ENCODE measurements at regions not wholly inside any gene's neighbourhood (a gene's known extent, or its start where the extent isn't known, plus 50 kb on each side); places are given as distances from the start of the nearest gene placed in this dataset.

GRCh38 chr13:34696741-34697140, 245.3 kb upstream of the NBEA start:
- H2AFZ ChIP-seq (ENCODE audit: low read length) = no peak overlapping the region
- no peak overlapping the region for H3K4me3 ChIP-seq (ENCODE audit: insufficient read depth, low read length)
- H4K20me1 ChIP-seq (ENCODE audit: insufficient read depth, low read length) = no peaks in the 10 kb centered on the region
- no peaks in the 10 kb centered on the region for H3K36me3 ChIP-seq (ENCODE audit: insufficient read depth, low read length)
- no peaks in the 10 kb centered on the region for H3K27me3 ChIP-seq (ENCODE audit: insufficient read depth, low read length)
- no peak overlapping the region for H3K4me2 ChIP-seq (ENCODE audit: insufficient read depth, low read length)
- no peaks in the 10 kb centered on the region for H3K79me2 ChIP-seq (ENCODE audit: insufficient read depth, low read length)
- no peak for TF ChIP-seq CTCF (IDR thresholded peaks at IDR 0.05; ENCODE audit: extremely low read depth, low read depth, low read length)
- H3K9me3 ChIP-seq (ENCODE audit: low read depth, low read length) = no peaks in the 10 kb centered on the region
- no peaks in the 10 kb centered on the region for H3K4me1 ChIP-seq (ENCODE audit: insufficient read depth, low read length)
- H3K27ac ChIP-seq (ENCODE audit: low read depth, low read length) = no peak overlapping the region
- DNase-seq (ENCODE audit: insufficient read length, low spot score, missing footprints) = no peak

- DNase-seq (ENCODE audit: insufficient read length, low spot score, missing footprints) = peak; percentile 66
- Histone ChIP-seq H3K9me3 (ENCODE audit: low read depth, low read length) (no peaks in the 10 kb centered on the region), H3K4me2 (ENCODE audit: insufficient read depth, low read length) (no peak overlapping the region), H3K36me3 (ENCODE audit: insufficient read depth, low read length) (no peaks in the 10 kb centered on the region), H3K27me3 (ENCODE audit: insufficient read depth, low read length) (no peaks in the 10 kb centered on the region), H3K4me3 (ENCODE audit: insufficient read depth, low read length) (no peak overlapping the region), H3K27ac (ENCODE audit: low read depth, low read length) (no peak overlapping the region), H3K79me2 (ENCODE audit: insufficient read depth, low read length) (no peaks in the 10 kb centered on the region), H4K20me1 (ENCODE audit: insufficient read depth, low read length) (no peaks in the 10 kb centered on the region), H3K4me1 (ENCODE audit: insufficient read depth, low read length) (no peaks in the 10 kb centered on the region), H2AFZ (ENCODE audit: low read length) (no peak overlapping the region)
- no peak for TF ChIP-seq CTCF (IDR thresholded peaks at IDR 0.05; ENCODE audit: extremely low read depth, low read depth, low read length)
Observed at GRCh38 chr13:34698945-34699344, 243.1 kb upstream of the NBEA start.

GRCh38 chr13:34700155-34700554, 241.9 kb upstream of the NBEA start:
- H4K20me1 ChIP-seq (ENCODE audit: insufficient read depth, low read length) = no peaks in the 10 kb centered on the region
- H3K4me1 ChIP-seq (ENCODE audit: insufficient read depth, low read length) = no peaks in the 10 kb centered on the region
- H3K79me2 ChIP-seq (ENCODE audit: insufficient read depth, low read length) = no peaks in the 10 kb centered on the region
- TF ChIP-seq CTCF (IDR thresholded peaks at IDR 0.05; ENCODE audit: extremely low read depth, low read depth, low read length) = no peak
- H3K36me3 ChIP-seq (ENCODE audit: insufficient read depth, low read length) = no peaks in the 10 kb centered on the region
- no peak overlapping the region for H2AFZ ChIP-seq (ENCODE audit: low read length)
- H3K27me3 ChIP-seq (ENCODE audit: insufficient read depth, low read length) = no peaks in the 10 kb centered on the region
- no peak for DNase-seq (ENCODE audit: insufficient read length, low spot score, missing footprints)
- H3K4me2 ChIP-seq (ENCODE audit: insufficient read depth, low read length) = no peak overlapping the region
- no peak overlapping the region for H3K4me3 ChIP-seq (ENCODE audit: insufficient read depth, low read length)
- no peak overlapping the region for H3K27ac ChIP-seq (ENCODE audit: low read depth, low read length)
- no peaks in the 10 kb centered on the region for H3K9me3 ChIP-seq (ENCODE audit: low read depth, low read length)

GRCh38 chr13:34701919-34702318, 240.2 kb upstream of the NBEA start:
- DNase-seq (ENCODE audit: insufficient read length, low spot score, missing footprints) = no peak
- Histone ChIP-seq H3K4me1 (ENCODE audit: insufficient read depth, low read length) (no peaks in the 10 kb centered on the region), H3K4me2 (ENCODE audit: insufficient read depth, low read length) (no peak overlapping the region), H3K9me3 (ENCODE audit: low read depth, low read length) (no peaks in the 10 kb centered on the region), H4K20me1 (ENCODE audit: insufficient read depth, low read length) (no peaks in the 10 kb centered on the region), H3K27ac (ENCODE audit: low read depth, low read length) (no peak overlapping the region), H3K27me3 (ENCODE audit: insufficient read depth, low read length) (no peaks in the 10 kb centered on the region), H3K79me2 (ENCODE audit: insufficient read depth, low read length) (no peaks in the 10 kb centered on the region), H3K4me3 (ENCODE audit: insufficient read depth, low read length) (no peak overlapping the region), H2AFZ (ENCODE audit: low read length) (no peak overlapping the region), H3K36me3 (ENCODE audit: insufficient read depth, low read length) (no peaks in the 10 kb centered on the region)
- TF ChIP-seq CTCF (IDR thresholded peaks at IDR 0.05; ENCODE audit: extremely low read depth, low read depth, low read length) = no peak
